ENCODE measurements at regions not wholly inside any gene's neighbourhood (a gene's known extent, or its start where the extent isn't known, plus 50 kb on each side); places are given as distances from the start of the nearest gene placed in this dataset.

- Histone ChIP-seq H3K9ac (ENCODE audit: low read length) (no peak overlapping the region), H3K36me3 (ENCODE audit: low read length) (no peaks in the 10 kb centered on the region), H3K27me3 (ENCODE audit: low read length) (no peaks in the 10 kb centered on the region), H3K9me2 (replicated peaks; ENCODE audit: insufficient read depth, low read length) (no peaks in the 10 kb centered on the region), H2AFZ (ENCODE audit: low read depth, low read length, severe bottlenecking) (no peak overlapping the region), H3K4me3 (ENCODE audit: insufficient read depth, low read length, poor library complexity, severe bottlenecking) (no peak overlapping the region), H3F3A (ENCODE audit: insufficient read depth) (no peaks in the 10 kb centered on the region), H3K79me2 (ENCODE audit: insufficient read depth, low read length) (no peaks in the 10 kb centered on the region), H3K27ac (ENCODE audit: low read depth, low read length) (no peak overlapping the region), H3K9me3 (ENCODE audit: insufficient read depth, low read length) (0 out of 2 replicates have a peak, but pooled peaks cover 2% of the 10 kb centered on the region), H4K20me1 (ENCODE audit: low read depth, low read length) (no peaks in the 10 kb centered on the region), H3K4me2 (ENCODE audit: low read depth, low read length, poor library complexity, severe bottlenecking) (no peak overlapping the region)
- TF ChIP-seq, protein P1, sequence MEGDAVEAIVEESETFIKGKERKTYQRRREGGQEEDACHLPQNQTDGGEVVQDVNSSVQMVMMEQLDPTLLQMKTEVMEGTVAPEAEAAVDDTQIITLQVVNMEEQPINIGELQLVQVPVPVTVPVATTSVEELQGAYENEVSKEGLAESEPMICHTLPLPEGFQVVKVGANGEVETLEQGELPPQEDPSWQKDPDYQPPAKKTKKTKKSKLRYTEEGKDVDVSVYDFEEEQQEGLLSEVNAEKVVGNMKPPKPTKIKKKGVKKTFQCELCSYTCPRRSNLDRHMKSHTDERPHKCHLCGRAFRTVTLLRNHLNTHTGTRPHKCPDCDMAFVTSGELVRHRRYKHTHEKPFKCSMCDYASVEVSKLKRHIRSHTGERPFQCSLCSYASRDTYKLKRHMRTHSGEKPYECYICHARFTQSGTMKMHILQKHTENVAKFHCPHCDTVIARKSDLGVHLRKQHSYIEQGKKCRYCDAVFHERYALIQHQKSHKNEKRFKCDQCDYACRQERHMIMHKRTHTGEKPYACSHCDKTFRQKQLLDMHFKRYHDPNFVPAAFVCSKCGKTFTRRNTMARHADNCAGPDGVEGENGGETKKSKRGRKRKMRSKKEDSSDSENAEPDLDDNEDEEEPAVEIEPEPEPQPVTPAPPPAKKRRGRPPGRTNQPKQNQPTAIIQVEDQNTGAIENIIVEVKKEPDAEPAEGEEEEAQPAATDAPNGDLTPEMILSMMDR (IDR thresholded peaks at IDR 0.05; ENCODE audit: insufficient read depth, low read length, poor library complexity, severe bottlenecking): no peak
- no peak for TF ChIP-seq EZH2phosphoT487 (conservative IDR thresholded peaks at IDR 0.05; ENCODE audit: low read length)
Measured at GRCh38 chr6:159427771-159428170, 258.6 kb downstream of the FNDC1 start.

DNA sequence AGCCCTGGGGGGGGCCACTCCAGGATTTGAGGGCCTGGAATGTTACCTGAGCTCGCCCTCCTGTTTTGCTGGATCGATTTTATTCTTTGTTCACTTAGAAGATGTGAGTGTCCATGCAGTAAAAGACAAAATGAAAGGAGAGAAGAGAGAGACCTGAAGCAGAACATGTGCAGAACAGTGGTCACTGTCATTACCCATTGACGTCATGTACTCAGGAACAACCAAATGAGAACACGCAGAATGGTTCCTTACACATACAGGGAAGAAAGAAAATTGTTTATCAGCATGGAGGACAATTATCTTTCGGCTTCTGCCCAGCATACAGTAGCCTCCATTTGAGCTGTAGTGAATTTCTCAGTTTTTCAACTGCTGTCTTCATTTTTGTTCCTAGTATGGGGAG, 258.1 kb downstream of the FNDC1 start:
- Histone ChIP-seq H3F3A (ENCODE audit: insufficient read depth) (no peaks in the 10 kb centered on the region), H3K4me3 (ENCODE audit: insufficient read depth, low read length, poor library complexity, severe bottlenecking) (no peak overlapping the region), H2AFZ (ENCODE audit: low read depth, low read length, severe bottlenecking) (no peak overlapping the region), H3K36me3 (ENCODE audit: low read length) (no peaks in the 10 kb centered on the region), H3K4me2 (ENCODE audit: low read depth, low read length, poor library complexity, severe bottlenecking) (no peak overlapping the region), H4K20me1 (ENCODE audit: low read depth, low read length) (no peaks in the 10 kb centered on the region), H3K9me3 (ENCODE audit: insufficient read depth, low read length) (no peaks in the 10 kb centered on the region), H3K9me2 (replicated peaks; ENCODE audit: insufficient read depth, low read length) (no peaks in the 10 kb centered on the region), H3K27me3 (ENCODE audit: low read length) (no peaks in the 10 kb centered on the region), H3K79me2 (ENCODE audit: insufficient read depth, low read length) (no peaks in the 10 kb centered on the region), H3K9ac (ENCODE audit: low read length) (no peak overlapping the region), H3K27ac (ENCODE audit: low read depth, low read length) (no peak overlapping the region)
- no peak for TF ChIP-seq EZH2phosphoT487 (conservative IDR thresholded peaks at IDR 0.05; ENCODE audit: low read length)
- TF ChIP-seq, protein P1 (IDR thresholded peaks at IDR 0.05; ENCODE audit: insufficient read depth, low read length, poor library complexity, severe bottlenecking): no peak

DNA sequence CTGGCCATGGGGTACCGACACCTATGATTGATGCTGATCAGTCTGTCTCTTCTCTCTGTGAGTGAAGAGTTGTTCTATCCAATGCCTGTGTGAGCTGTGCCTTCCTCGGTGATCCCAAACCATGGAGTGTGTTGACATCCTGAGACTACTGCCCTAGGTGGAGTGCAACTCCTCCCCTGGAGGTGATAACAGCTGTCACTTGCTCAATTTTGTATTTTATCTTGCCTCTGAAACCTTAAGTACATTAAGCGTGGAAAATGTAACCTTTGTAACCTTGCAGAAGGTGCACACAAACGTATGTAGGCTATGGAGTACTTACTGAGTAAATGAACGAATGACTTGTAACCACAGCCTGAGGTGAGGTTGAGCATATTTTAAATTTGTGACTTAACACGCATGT, 256.2 kb downstream of the FNDC1 start:
- Histone ChIP-seq H2AFZ (ENCODE audit: low read depth, low read length, severe bottlenecking) (no peak overlapping the region), H3K9ac (ENCODE audit: low read length) (no peak overlapping the region), H3K9me3 (ENCODE audit: insufficient read depth, low read length) (no peaks in the 10 kb centered on the region), H3K27ac (ENCODE audit: low read depth, low read length) (no peak overlapping the region), H3K36me3 (ENCODE audit: low read length) (no peaks in the 10 kb centered on the region), H3F3A (ENCODE audit: insufficient read depth) (no peaks in the 10 kb centered on the region), H3K9me2 (replicated peaks; ENCODE audit: insufficient read depth, low read length) (no peaks in the 10 kb centered on the region), H3K79me2 (ENCODE audit: insufficient read depth, low read length) (no peaks in the 10 kb centered on the region), H3K4me3 (ENCODE audit: insufficient read depth, low read length, poor library complexity, severe bottlenecking) (no peak overlapping the region), H4K20me1 (ENCODE audit: low read depth, low read length) (no peaks in the 10 kb centered on the region), H3K4me2 (ENCODE audit: low read depth, low read length, poor library complexity, severe bottlenecking) (no peak overlapping the region), H3K27me3 (ENCODE audit: low read length) (no peaks in the 10 kb centered on the region)
- TF ChIP-seq EZH2phosphoT487 (conservative IDR thresholded peaks at IDR 0.05; ENCODE audit: low read length): no peak
- TF ChIP-seq, protein P1 (IDR thresholded peaks at IDR 0.05; ENCODE audit: insufficient read depth, low read length, poor library complexity, severe bottlenecking): no peak

All from SU-DHL-6 (cell line).